Heart left ventricle (tissue), 13 donors: ENCODE measurements at regions not wholly inside any gene's neighbourhood (a gene's known extent, or its start where the extent isn't known, plus 50 kb on each side); places are given as distances from the start of the nearest gene placed in this dataset.
"Not testable (repeated sequence)": the region's sequence is repeated elsewhere in the genome, so short reads cannot be mapped to it uniquely, and the experiment has no call there.

Experiments
- POLR2A ChIP-seq, 2 donors: fragments of 450-650 bp; IDR thresholded peaks; one replicate each; pipeline ENCODE4 v1.6.1; 2017; ENCODE audit warnings: antibody characterized with exemption in 2 of 2, mild to moderate bottlenecking in 2 of 2, moderate library complexity in 2 of 2
- TF ChIP-seq, protein P1 (sequence below), 12 donors: fragments of 200-600 bp; sonication (generic) in 4 of 12; IDR thresholded peaks; one replicate each; pipeline versions ENCODE4 v1.5.0 to v1.8.0; 2018 to 2022; ENCODE audit warnings: antibody characterized with exemption in 12 of 12, mild to moderate bottlenecking in 5 of 12
- donor health status: ischemic (EF 13 %, LVEDD 7.1; RV severe dilation, severe dysfunction).
- donor health status: DM: no; HTN: yes; CAD: no.
- donor health status: DM: no; HTN: no; CAD: no.
- donor health status: ischemic (EF 25% LVEDD 6.9; RV normal size, moderate dysfunction).
- donor health status: ischemic (EF 25% LVEDD 5.7; RV mildly dilated, moderate dysfunction).
- donor health status: ischemic (EF 35%, LVEDD 5.7; RV mildly dilated, moderate dysfunction).
- donor health status: nonischemic (EF 11% LVEDD 7.7; RV severe dilation, severe dysfunction).
- donor health status: DM: yes; HTN: yes; CAD: no.
- donor health status: PGD.
- donor health status: ischemic (EF 29% LVEDD 5.4; RV normal size, mild dysfunction).
- donor health status: nonischemic (EF 23%, LVEDD 6.1; RV moderate dilation, normal function).

DNA sequence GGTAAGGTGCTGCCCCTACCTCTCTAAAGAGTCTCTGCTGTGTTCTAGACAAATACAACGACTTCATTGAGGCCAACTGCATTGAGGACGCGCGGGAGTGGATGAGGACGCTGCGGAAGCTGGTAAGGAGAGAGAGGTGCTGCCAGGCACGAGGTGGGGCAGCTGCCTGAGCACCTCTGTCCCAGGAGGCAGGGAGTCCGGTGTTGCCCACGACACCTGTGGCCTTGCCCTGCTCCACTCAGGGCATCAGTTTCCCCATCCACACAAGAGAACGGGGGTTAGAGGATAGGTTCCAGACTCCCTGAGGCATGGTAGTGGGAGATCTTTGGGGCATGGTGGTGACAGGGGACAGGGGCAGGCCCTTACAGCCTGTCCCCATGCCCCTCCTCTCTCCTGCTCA lies 256.1 kb upstream of the TP53TG3C start:
- TF ChIP-seq, protein P1, sequence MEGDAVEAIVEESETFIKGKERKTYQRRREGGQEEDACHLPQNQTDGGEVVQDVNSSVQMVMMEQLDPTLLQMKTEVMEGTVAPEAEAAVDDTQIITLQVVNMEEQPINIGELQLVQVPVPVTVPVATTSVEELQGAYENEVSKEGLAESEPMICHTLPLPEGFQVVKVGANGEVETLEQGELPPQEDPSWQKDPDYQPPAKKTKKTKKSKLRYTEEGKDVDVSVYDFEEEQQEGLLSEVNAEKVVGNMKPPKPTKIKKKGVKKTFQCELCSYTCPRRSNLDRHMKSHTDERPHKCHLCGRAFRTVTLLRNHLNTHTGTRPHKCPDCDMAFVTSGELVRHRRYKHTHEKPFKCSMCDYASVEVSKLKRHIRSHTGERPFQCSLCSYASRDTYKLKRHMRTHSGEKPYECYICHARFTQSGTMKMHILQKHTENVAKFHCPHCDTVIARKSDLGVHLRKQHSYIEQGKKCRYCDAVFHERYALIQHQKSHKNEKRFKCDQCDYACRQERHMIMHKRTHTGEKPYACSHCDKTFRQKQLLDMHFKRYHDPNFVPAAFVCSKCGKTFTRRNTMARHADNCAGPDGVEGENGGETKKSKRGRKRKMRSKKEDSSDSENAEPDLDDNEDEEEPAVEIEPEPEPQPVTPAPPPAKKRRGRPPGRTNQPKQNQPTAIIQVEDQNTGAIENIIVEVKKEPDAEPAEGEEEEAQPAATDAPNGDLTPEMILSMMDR (IDR thresholded peaks at IDR 0.05) = not testable (repeated sequence)
- TF ChIP-seq POLR2A (IDR thresholded peaks at IDR 0.05) = not testable (repeated sequence)
